Ovary (tissue), 7 donors: ENCODE measurements at regions not wholly inside any gene's neighbourhood (a gene's known extent, or its start where the extent isn't known, plus 50 kb on each side); places are given as distances from the start of the nearest gene placed in this dataset.

ENCODE experiments used
- DNase-seq, 5 donors: peaks; one replicate each; pipeline ENCODE4 v3.0.0-alpha.2; 2019 to 2020
- H3K27ac ChIP-seq, 2 donors: fragments of 200-600 bp; one replicate each; pipeline versions ENCODE4 v1.5.1 to v1.8.0; 2019 to 2022
- H3K27me3 ChIP-seq: fragments of 200-600 bp; one replicate; pipeline ENCODE4 v1.8.0; 2022
- H3K36me3 ChIP-seq: fragments of 200-600 bp; sonication (generic); one replicate; pipeline ENCODE4 v1.5.1; 2019
- H3K4me1 ChIP-seq: one replicate; pipeline ENCODE4 v1.8.1; 2013; ENCODE audit warnings: mild to moderate bottlenecking, moderate library complexity; ENCODE audit not compliant: insufficient read depth
- H3K4me3 ChIP-seq: fragments of 200-600 bp; sonication (generic); one replicate; pipeline ENCODE4 v1.5.1; 2017
- H3K9me3 ChIP-seq, 2 donors: fragments of 200-600 bp in 1 of 2; sonication (generic) in 1 of 2; one replicate each; pipeline versions ENCODE4 v1.5.1 to v1.8.1; 2013 to 2019; ENCODE audit warnings: mild to moderate bottlenecking in 1 of 2, moderate library complexity in 1 of 2
- CTCF ChIP-seq, 3 donors: fragments of 450-650 bp in 2 of 3; fragments of 200-600 bp in 1 of 3; IDR thresholded peaks; one replicate each; pipeline versions ENCODE4 v1.5.1 to v1.8.0; 2016 to 2022; ENCODE audit warnings: antibody characterized with exemption in 3 of 3, mild to moderate bottlenecking in 1 of 3
- EP300 ChIP-seq: sonication (generic); formaldehyde crosslinking; IDR thresholded peaks from one replicate; pipeline ENCODE4 v1.6.1; 2017; ENCODE audit warnings: antibody characterized with exemption
- POLR2A ChIP-seq: fragments of 450-650 bp; IDR thresholded peaks from one replicate; pipeline ENCODE4 v1.6.1; 2017; ENCODE audit warnings: antibody characterized with exemption, mild to moderate bottlenecking, moderate library complexity
- WGBS, 3 donors: extraction: QIAGEN DNeasy Blood & Tissue Kit in 1 of 3; methylation state at CpG; one replicate each; pipeline versions ENCODE4 v1.1.5 to v1.1.7; 2013 to 2017; 5-methylcytosine and 5-hydroxymethylcytosine counted together
- intact Hi-C, 4 donors: fragments of 100-400 bp; cut with DNase I; formaldehyde crosslinking; loops; one replicate each; pipeline versions ENCODE4 v1.11.0 to v1.15.1; 2022 to 2023
- donor health status: DM: no; HTN: no; CAD: no; lungs with moderate emphysema.
- donor health status: DM: no; HTN: no; CAD: no.
- donor health status: Bipolar disorder and iron deficiency.
- donor health status: DM: no; HTN: no; CAD: no.
- donor health status: DM: yes; HTN: yes; CAD: no.

- no peaks in the 10 kb centered on the region for H3K9me3 ChIP-seq
- TF ChIP-seq EP300: no peak
- no peak for TF ChIP-seq POLR2A
- no peak for TF ChIP-seq CTCF (IDR thresholded peaks at IDR 0.05)
- WGBS, 3 donors: 78 to 88% (median 82%) methylated on average over 3 of the region's 3 CpGs
- no peaks in the 10 kb centered on the region for H3K27me3 ChIP-seq
- intact Hi-C loops: no loop called here
- no peaks in the 10 kb centered on the region for H3K4me1 ChIP-seq
- no peak for DNase-seq
- no peak overlapping the region for H3K4me3 ChIP-seq
- no peaks in the 10 kb centered on the region for H3K36me3 ChIP-seq
- H3K27ac ChIP-seq: no peak overlapping the region
These were observed 835.7 kb downstream of the OTOL1 start for GRCh38 chr3:162332344-162332743.

GRCh38 chr3:162334537-162334936, 837.9 kb downstream of the OTOL1 start:
- TF ChIP-seq POLR2A (no peak), CTCF (IDR thresholded peaks at IDR 0.05) (no peak), EP300 (no peak)
- DNase-seq: no peak
- intact Hi-C loops: no loop called here
- Histone ChIP-seq H3K4me1 (no peaks in the 10 kb centered on the region), H3K27ac (no peak overlapping the region), H3K4me3 (no peak overlapping the region), H3K9me3 (no peaks in the 10 kb centered on the region), H3K36me3 (no peaks in the 10 kb centered on the region), H3K27me3 (no peaks in the 10 kb centered on the region)
- 88 to 93% (median 89%) methylated on average over 3 of the region's 3 CpGs for WGBS, 3 donors

GRCh38 chr3:162337630-162338029, 841.0 kb downstream of the OTOL1 start:
- DNase-seq: no peak
- intact Hi-C loops: no loop called here

GRCh38 chr3:162338514-162338913, 841.9 kb downstream of the OTOL1 start:
- Histone ChIP-seq H3K4me3 (no peak overlapping the region), H3K9me3 (no peaks in the 10 kb centered on the region), H3K27ac (no peak overlapping the region), H3K4me1 (no peaks in the 10 kb centered on the region), H3K27me3 (no peaks in the 10 kb centered on the region), H3K36me3 (no peaks in the 10 kb centered on the region)
- intact Hi-C loops: no loop called here
- no peak for DNase-seq
- TF ChIP-seq POLR2A (no peak), EP300 (no peak), CTCF (IDR thresholded peaks at IDR 0.05) (no peak)

More at GRCh38 chr3:162337630-162338029, 841.0 kb downstream of the OTOL1 start:
- WGBS, 3 donors: 9 to 35% (median 16%) methylated on average over 1 of the region's 1 CpG
- no peak overlapping the region for H3K27ac ChIP-seq
- no peaks in the 10 kb centered on the region for H3K9me3 ChIP-seq
- TF ChIP-seq CTCF (IDR thresholded peaks at IDR 0.05): no peak
- no peak for TF ChIP-seq POLR2A
- TF ChIP-seq EP300: no peak
- no peaks in the 10 kb centered on the region for H3K4me1 ChIP-seq
- H3K4me3 ChIP-seq: no peak overlapping the region
- no peaks in the 10 kb centered on the region for H3K36me3 ChIP-seq
- H3K27me3 ChIP-seq: no peaks in the 10 kb centered on the region

- 3 to 12% (median 6%) methylated on average over 2 of the region's 2 CpGs for WGBS, 3 donors
- Histone ChIP-seq H3K36me3 (no peaks in the 10 kb centered on the region), H3K9me3 (no peaks in the 10 kb centered on the region), H3K27ac (no peak overlapping the region), H3K4me3 (no peak overlapping the region), H3K4me1 (no peaks in the 10 kb centered on the region), H3K27me3 (no peaks in the 10 kb centered on the region)
- no peak for DNase-seq
- intact Hi-C loops: no loop called here
- no peak for TF ChIP-seq POLR2A
- no peak for TF ChIP-seq CTCF (IDR thresholded peaks at IDR 0.05)
- TF ChIP-seq EP300: no peak
These were observed 852.3 kb downstream of the OTOL1 start for GRCh38 chr3:162348912-162349311.
